Endothelial cell of umbilical vein (primary cell): ENCODE measurements at regions not wholly inside any gene's neighbourhood (a gene's known extent, or its start where the extent isn't known, plus 50 kb on each side); places are given as distances from the start of the nearest gene placed in this dataset.

Experiments
- BruUV-seq: library from RNA; stranded (reverse); fragments of 400-500 nt; replicated peaks from 2 replicates; lab custom pipeline; 2021; lab: Mats Ljungman, UMichigan
- CTCF ChIA-PET: fragments of 300-600, 350-600 bp; sonication (Branson Sonifier 250); formaldehyde crosslinking; loops from one replicate; lab custom pipeline; 2021; ENCODE audit warnings: antibody characterized with exemption, inconsistent platforms; lab: Charles Lee
- POLR2A ChIA-PET: fragments of 300-600, 350-600 bp; sonication (Branson Sonifier 250); formaldehyde crosslinking; loops from one replicate; lab custom pipeline; 2021; ENCODE audit warnings: antibody characterized with exemption, inconsistent platforms; lab: Charles Lee
- DNase-seq: peaks from one replicate; pipeline ENCODE4 v3.0.0-alpha.2; 2011; ENCODE audit warnings: low read depth, low spot score
- FAIRE-seq: peaks from 2 replicates; lab custom pipeline; 2011; peaks lifted over from hg19 to GRCh38; lab: Jason Lieb, UNC
- H2AFZ ChIP-seq: 2 replicates; pipeline ENCODE4 v1.6.0; 2012; ENCODE audit warnings: low read depth, low read length, control low read depth, inconsistent platforms
- H3K27ac ChIP-seq: 2 replicates; pipeline ENCODE4 v1.5.1; 2011; ENCODE audit warnings: low read depth, mild to moderate bottlenecking, control low read depth, low read length, moderate library complexity; ENCODE audit not compliant: insufficient read depth
- H3K27me3 ChIP-seq, 2 experiments: 2 replicates each; pipeline versions ENCODE4 v1.6.0 to v1.6.1; 2011; ENCODE audit warnings: low read length in 2 of 2, mixed read lengths in 1 of 2; ENCODE audit not compliant: control insufficient read depth in 2 of 2, insufficient read depth in 2 of 2
- H3K36me3 ChIP-seq, 2 experiments: 2 replicates in 1 of 2; 3 replicates in 1 of 2; pipeline ENCODE4 v1.5.1; 2011; ENCODE audit warnings: low read length in 2 of 2, mild to moderate bottlenecking in 1 of 2, moderate library complexity in 1 of 2; ENCODE audit not compliant: control insufficient read depth in 2 of 2, insufficient read depth in 2 of 2; ENCODE audit errors: extremely low read depth in 1 of 2
- H3K4me1 ChIP-seq: 3 replicates; pipeline ENCODE4 v1.5.1; 2011; ENCODE audit warnings: mild to moderate bottlenecking, low read length; ENCODE audit not compliant: control insufficient read depth, insufficient read depth; ENCODE audit errors: extremely low read depth
- H3K4me2 ChIP-seq: 2 replicates; pipeline ENCODE4 v1.6.1; 2011; ENCODE audit warnings: low read length, control low read depth, mixed read lengths; ENCODE audit not compliant: insufficient read depth
- H3K4me3 ChIP-seq, 3 experiments: fragments of 200-600 bp in 1 of 3; sonication (generic), shearing (Covaris generic) in 1 of 3; replicated peaks in 1 of 3; 2 replicates each; pipeline ENCODE4 v1.5.1; 2011 to 2016; ENCODE audit warnings: control low read depth in 3 of 3, low read length in 3 of 3, mild to moderate bottlenecking in 2 of 3, inconsistent platforms in 1 of 3, low read depth in 1 of 3, moderate library complexity in 1 of 3; ENCODE audit not compliant: insufficient read depth in 1 of 3
- H3K79me2 ChIP-seq: 2 replicates; pipeline ENCODE4 v1.6.0; 2012; ENCODE audit warnings: low read length, inconsistent platforms; ENCODE audit not compliant: control insufficient read depth, insufficient read depth
- H3K9ac ChIP-seq: replicated peaks from 2 replicates; pipeline ENCODE3; 2011; ENCODE audit warnings: low read length, control low read depth; ENCODE audit not compliant: insufficient read depth; ENCODE audit errors: extremely low read depth
- H3K9me1 ChIP-seq: replicated peaks from 3 replicates; pipeline ENCODE4 v1.6.0; 2011; ENCODE audit warnings: mild to moderate bottlenecking, low read length; ENCODE audit not compliant: control insufficient read depth, insufficient read depth; ENCODE audit errors: extremely low read depth
- H3K9me3 ChIP-seq: replicated peaks from 2 replicates; pipeline ENCODE4 v1.5.1; 2012; ENCODE audit warnings: low read length, inconsistent platforms; ENCODE audit not compliant: control insufficient read depth, insufficient read depth
- H4K20me1 ChIP-seq: replicated peaks from 2 replicates; pipeline ENCODE3; 2011; ENCODE audit warnings: mild to moderate bottlenecking, low read length; ENCODE audit not compliant: control insufficient read depth, insufficient read depth; ENCODE audit errors: extremely low read depth
- EZH2 ChIP-seq: IDR thresholded peaks from 2 replicates; pipeline ENCODE4 v1.6.1; 2012; ENCODE audit warnings: borderline replicate concordance, low read depth, mild to moderate bottlenecking, moderate library complexity, low read length, inconsistent platforms; ENCODE audit not compliant: severe bottlenecking
- FOS ChIP-seq: IDR thresholded peaks from 2 replicates; pipeline ENCODE4 v1.6.1; 2011; ENCODE audit warnings: mild to moderate bottlenecking, low read length, moderate library complexity, borderline replicate concordance; ENCODE audit not compliant: insufficient read depth
- GATA2 ChIP-seq: IDR thresholded peaks from 2 replicates; pipeline ENCODE4 v1.7.0; 2011; ENCODE audit warnings: low read depth, mild to moderate bottlenecking, moderate library complexity, mixed read lengths, low read length; ENCODE audit not compliant: insufficient read length, insufficient read depth
- JUN ChIP-seq: IDR thresholded peaks from 2 replicates; pipeline ENCODE4 v1.6.1; 2011; ENCODE audit warnings: borderline replicate concordance, low read depth; ENCODE audit not compliant: insufficient read length, insufficient read depth
- MYC ChIP-seq: IDR thresholded peaks from one replicate; pipeline ENCODE4 v1.6.1; 2011; ENCODE audit warnings: mild to moderate bottlenecking, low read depth, low read length
- POLR2A ChIP-seq: IDR thresholded peaks from 2 replicates; pipeline ENCODE4 v1.6.1; 2012; ENCODE audit warnings: low read depth, mild to moderate bottlenecking, control low read depth, low read length
- POLR2AphosphoS5 ChIP-seq: IDR thresholded peaks from 2 replicates; pipeline ENCODE4 v1.6.1; 2012; ENCODE audit warnings: low read depth, mild to moderate bottlenecking, control low read depth, low read length, moderate library complexity; ENCODE audit not compliant: insufficient read depth
- dilution Hi-C: fragments of 300-500 bp; cut with MboI; formaldehyde crosslinking; loops from one replicate; pipeline ENCODE4 v1.15.0; 2019; ENCODE audit warnings: low sequenced_read_pairs; ENCODE audit not compliant: extremely low pct_ligation_motif_present
- intact Hi-C: fragments of 100-400 bp; cut with micrococcal nuclease; formaldehyde crosslinking; loops from one replicate; pipeline ENCODE4 v1.10.0; 2022
- TF ChIP-seq, protein P1 (sequence below), 2 donors: IDR thresholded peaks; 1 replicate in 1 of 2; 2 replicates in 1 of 2; pipeline ENCODE4 v1.5.1; 2011; ENCODE audit warnings: low read length in 2 of 2, mild to moderate bottlenecking in 2 of 2, moderate library complexity in 2 of 2, control low read depth in 1 of 2, inconsistent platforms in 1 of 2, low read depth in 1 of 2; ENCODE audit not compliant: insufficient read depth in 1 of 2; ENCODE audit errors: extremely low read depth in 1 of 2
- TF ChIP-seq, protein P2 (sequence below): IDR thresholded peaks from 2 replicates; pipeline ENCODE4 v1.6.1; 2011; ENCODE audit not compliant: insufficient read depth, insufficient read length

GRCh38 chr6:164962805-164963204 lies 346.6 kb downstream of the C6orf118 start:
- no peak overlapping the region for H3K4me3 ChIP-seq
- CTCF ChIA-PET = no interaction called here
- TF ChIP-seq, protein P1, sequence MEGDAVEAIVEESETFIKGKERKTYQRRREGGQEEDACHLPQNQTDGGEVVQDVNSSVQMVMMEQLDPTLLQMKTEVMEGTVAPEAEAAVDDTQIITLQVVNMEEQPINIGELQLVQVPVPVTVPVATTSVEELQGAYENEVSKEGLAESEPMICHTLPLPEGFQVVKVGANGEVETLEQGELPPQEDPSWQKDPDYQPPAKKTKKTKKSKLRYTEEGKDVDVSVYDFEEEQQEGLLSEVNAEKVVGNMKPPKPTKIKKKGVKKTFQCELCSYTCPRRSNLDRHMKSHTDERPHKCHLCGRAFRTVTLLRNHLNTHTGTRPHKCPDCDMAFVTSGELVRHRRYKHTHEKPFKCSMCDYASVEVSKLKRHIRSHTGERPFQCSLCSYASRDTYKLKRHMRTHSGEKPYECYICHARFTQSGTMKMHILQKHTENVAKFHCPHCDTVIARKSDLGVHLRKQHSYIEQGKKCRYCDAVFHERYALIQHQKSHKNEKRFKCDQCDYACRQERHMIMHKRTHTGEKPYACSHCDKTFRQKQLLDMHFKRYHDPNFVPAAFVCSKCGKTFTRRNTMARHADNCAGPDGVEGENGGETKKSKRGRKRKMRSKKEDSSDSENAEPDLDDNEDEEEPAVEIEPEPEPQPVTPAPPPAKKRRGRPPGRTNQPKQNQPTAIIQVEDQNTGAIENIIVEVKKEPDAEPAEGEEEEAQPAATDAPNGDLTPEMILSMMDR (IDR thresholded peaks at IDR 0.05; ENCODE audit: extremely low read depth in 1 of 2, insufficient read depth in 1 of 2, low read depth in 1 of 2, low read length in 2 of 2) = no peak
- TF ChIP-seq FOS (no peak), EZH2 (no peak), MYC (no peak), JUN (no peak), POLR2AphosphoS5 (no peak), POLR2A (no peak), GATA2 (no peak)
- TF ChIP-seq, protein P2, sequence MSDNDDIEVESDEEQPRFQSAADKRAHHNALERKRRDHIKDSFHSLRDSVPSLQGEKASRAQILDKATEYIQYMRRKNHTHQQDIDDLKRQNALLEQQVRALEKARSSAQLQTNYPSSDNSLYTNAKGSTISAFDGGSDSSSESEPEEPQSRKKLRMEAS = no peak
- no peak overlapping the region for H3K9ac ChIP-seq
- no peaks in the 10 kb centered on the region for H3K36me3 ChIP-seq
- H2AFZ ChIP-seq = no peak overlapping the region
- H3K4me1 ChIP-seq = no peaks in the 10 kb centered on the region
- H3K27me3 ChIP-seq = no peaks in the 10 kb centered on the region
- no TSS peak for BruUV-seq
- POLR2A ChIA-PET = no interaction called here
- DNase-seq (no peak), FAIRE-seq (no peak)
- H3K27ac ChIP-seq = no peak overlapping the region
- no peaks in the 10 kb centered on the region for H3K9me1 ChIP-seq
- intact Hi-C loops (no loop called here), dilution Hi-C loops (no loop called here)
- no peak overlapping the region for H3K4me2 ChIP-seq
- H3K79me2 ChIP-seq = no peaks in the 10 kb centered on the region
- no peaks in the 10 kb centered on the region for H3K9me3 ChIP-seq
- H4K20me1 ChIP-seq = no peaks in the 10 kb centered on the region
